ENCODE measurements at regions not wholly inside any gene's neighbourhood (a gene's known extent, or its start where the extent isn't known, plus 50 kb on each side); places are given as distances from the start of the nearest gene placed in this dataset.

DNA sequence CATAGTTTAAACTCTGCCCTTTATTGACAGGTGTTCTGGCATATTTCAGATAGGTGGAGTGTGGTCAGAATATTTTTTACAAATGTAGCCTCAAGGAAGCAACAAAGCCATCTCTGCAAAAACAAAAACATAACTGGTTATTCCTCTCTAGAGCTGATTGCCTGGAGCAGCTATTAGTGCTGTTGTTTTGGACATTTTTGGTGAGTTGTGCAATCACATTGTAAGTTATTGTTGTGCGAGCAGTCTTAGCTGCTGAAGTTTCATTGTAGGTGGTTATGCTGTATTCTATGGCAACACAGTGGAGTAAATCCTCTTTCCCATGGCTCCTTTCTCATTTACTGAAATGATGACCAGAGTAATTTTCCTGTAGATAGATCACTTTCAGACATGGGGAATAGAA is 1413.0 kb downstream of the PCDH7 start:
- no peak for DNase-seq

GRCh38 chr4:32133734-32134133 is 1413.6 kb downstream of the PCDH7 start:
- no peak for DNase-seq

- DNase-seq: no peak
These were observed 1415.5 kb downstream of the PCDH7 start for GRCh38 chr4:32135642-32136041.

- no peak for DNase-seq
These were observed 1416.1 kb downstream of the PCDH7 start for GRCh38 chr4:32136081-32136787.

- no peak for DNase-seq
These were observed 1420.5 kb downstream of the PCDH7 start for GRCh38 chr4:32140636-32141035.

- DNase-seq: no peak
These were observed 1421.9 kb downstream of the PCDH7 start for GRCh38 chr4:32142075-32142474.

DNA sequence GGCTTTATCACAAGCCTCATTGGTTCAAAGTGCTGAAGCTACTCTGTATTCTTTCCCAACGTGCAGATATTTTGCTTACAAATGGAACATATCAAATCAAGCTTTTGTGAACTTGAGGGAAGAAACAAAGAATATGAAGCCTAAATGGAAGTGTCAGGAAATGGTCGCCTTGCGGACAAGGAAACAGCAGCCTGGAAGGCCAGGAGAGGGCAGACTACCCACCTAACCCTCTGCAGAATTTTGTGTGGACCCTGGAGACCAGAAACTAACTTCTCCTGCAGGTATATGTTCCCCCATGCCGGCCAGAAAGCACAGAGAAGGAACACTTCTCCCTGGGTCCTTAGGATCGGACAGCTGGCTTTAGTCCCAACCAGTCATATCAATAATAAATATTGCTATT is 1425.8 kb downstream of the PCDH7 start:
- DNase-seq: no peak

GRCh38 chr4:32147446-32148085 is 1427.4 kb downstream of the PCDH7 start:
- no peak for DNase-seq

DNA sequence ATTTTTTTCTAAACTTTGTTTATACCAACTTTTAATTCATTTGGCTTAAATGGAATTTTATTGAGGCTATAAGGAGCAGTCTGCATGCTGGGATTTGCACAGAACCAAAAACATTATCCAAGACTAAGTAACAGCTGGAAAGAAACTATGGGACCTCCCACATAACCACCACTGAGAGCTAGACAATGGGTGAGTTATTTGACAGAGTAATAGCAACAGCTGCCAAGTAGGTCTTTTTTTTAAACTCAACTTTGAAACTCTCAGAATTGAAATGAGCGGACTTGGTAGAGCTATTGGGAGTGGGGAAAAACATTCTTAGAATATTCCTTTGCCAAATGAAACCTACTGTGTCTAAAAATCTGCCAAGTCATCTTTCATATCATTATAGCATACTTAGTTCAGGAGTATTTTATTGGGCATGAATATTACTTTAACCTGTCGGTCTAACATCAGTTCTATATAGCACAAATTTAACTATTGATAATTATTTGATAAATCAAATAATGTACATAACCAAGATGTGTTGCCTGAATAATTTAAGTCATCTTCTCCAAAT is 1428.0 kb downstream of the PCDH7 start:
- no peak for DNase-seq

DNA sequence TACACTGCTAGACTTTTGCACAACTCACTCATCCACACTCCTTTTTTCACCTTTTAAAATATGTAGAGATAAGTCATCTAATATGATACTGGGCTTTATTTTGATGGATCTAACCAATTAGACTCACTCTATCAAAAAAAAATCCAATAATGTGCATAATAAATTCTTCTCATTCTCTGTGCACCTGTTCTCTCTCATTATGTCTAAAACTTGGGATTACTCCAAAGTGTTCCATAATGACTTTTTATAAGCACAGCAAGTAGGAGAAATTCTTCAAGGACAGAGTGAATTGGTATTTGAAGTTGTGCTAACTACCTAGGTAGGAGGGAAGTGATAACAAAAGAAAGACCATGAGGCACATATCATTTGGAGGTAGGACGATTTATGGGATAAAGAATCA is 1438.8 kb downstream of the PCDH7 start:
- no peak for DNase-seq

DNA sequence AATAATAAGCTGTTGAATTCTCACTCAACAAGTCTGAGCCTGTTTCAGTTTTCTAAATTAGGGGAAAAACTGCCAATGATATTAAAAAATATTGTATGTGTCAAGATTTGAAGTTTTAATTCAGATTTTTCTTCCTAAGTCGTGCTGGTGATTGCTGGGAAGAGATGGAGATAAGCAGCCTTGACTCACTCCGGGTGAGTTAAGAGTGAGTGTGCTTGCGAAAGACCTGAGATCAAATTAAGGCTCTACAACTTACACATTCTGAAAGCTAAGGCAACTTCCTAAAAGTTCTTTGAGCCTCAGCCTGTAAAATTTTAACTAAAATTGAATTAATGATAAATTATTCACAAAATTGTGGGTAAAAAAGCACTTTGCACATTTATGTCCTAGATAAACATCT is 1441.2 kb downstream of the PCDH7 start:
- no peak for DNase-seq

DNA sequence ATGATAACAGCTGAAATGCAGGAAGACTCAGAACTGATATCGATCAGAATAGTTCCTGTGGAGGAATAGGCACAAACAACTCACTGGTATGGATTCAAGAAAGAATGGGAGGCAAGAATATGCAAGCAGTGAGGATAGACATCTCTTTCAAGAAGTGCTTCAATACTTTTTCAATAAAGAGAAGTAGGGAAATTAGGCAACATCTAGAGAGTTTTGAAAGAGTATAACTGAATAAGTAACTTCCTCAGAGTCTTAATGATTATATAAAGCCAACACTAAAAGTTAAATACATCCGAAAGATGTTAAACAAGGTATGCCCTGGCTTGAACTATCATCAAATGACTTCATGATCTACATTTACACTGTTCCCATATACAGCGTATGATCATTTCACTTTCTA is 1443.0 kb downstream of the PCDH7 start:
- no peak for DNase-seq

DNA sequence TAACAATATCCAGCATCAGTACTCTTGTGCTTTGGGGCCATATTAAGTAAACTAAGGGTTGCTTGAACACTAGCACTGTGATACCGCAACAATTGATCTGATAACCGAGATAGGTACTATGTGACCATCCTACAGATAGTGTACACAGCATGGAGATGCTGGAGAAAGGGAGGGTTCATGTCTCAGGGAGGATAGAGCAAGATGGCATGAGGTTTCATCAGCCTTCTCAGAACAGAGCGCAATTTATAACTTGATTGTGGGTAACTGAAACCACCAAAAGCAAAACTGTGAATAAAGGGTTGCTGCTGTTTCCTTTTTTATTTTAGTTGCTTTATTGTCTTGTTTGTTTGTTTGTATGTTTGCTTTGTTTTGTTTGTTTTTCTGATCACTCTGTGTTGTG is 1449.7 kb downstream of the PCDH7 start:
- no peak for DNase-seq

GRCh38 chr4:32172086-32172485 is 1451.9 kb downstream of the PCDH7 start:
- no peak for DNase-seq

DNA sequence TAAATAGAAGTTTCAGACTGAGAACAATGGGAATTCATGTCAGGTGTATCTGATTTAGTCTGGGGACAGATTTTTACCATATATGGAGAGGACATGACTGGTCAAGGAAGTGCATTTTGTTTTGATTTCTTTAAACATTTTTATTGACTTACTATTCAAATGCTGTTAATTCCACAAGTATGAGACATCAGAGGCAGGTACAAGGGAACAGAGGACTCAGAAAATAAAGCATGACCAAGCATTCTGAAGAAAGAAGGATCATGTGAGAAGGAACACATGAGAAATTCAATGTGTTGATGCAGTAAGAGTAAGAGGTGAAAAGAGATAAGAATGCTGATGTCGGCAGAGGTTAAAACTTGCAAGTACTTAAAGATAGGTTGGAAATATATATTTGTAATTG is 1452.6 kb downstream of the PCDH7 start:
- DNase-seq: no peak

DNA sequence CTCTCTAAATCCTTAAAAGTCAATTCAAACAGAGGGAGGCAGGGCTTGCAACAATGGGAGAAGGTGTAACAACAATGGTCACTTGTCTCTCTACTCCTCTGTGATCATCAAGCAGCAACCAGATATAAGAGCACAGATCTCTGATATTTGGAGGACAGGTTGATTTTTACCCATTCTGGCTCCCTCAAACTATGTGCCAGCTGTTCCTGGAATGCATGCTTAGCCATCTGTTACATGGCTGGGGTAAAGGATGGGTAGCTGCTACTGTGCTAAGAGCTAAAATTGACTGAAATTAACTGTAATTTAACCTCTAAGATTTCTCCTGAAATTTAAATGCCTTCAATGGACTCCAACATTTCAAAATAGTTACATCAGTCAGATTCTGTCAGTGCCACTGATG is 1459.9 kb downstream of the PCDH7 start:
- no peak for DNase-seq

- no peak for DNase-seq
These were observed 1464.0 kb downstream of the PCDH7 start for GRCh38 chr4:32184186-32184585.

DNA sequence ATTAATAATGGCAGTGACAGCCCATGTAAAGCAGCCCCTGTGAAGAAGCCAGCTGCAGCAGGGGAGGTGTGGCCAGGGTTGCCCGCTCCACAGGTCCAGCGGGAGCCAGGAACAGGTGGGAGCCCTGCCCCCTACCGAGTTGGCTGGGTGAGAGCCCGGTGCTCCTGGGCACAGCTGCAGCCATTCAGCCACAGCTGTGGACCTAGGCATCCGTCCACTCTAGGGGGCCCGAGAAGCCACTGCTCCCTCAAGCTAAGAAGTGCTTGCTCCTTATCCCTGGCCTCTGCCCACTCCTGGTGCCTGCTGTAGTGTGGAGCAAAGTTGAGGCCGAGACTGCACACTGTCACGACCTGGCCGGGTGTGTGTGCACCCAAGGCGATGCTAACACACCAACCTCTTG is 1469.0 kb downstream of the PCDH7 start:
- DNase-seq: no peak

- DNase-seq: no peak
These were observed 1469.6 kb downstream of the PCDH7 start for GRCh38 chr4:32189788-32190187.

DNA sequence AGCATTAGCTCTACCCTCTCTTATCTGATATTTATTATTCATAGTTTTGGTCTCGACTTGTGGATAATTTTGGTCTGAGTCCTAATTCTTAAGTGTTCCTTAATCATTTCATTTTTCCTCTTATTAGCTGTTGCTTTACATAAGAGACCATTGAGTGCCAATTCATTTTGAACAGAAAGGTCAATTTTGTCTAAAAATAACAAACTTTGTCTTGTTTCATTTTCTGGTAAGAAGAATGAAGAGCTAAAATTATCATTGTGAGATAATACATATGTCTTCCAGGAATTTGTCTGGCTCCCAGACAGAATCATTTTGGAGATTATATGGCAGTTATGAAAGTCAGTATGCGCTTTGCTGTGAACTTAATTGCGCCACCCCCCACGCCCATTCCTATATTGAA is 1471.8 kb downstream of the PCDH7 start:
- DNase-seq: no peak

- no peak for DNase-seq
These were observed 1472.2 kb downstream of the PCDH7 start for GRCh38 chr4:32192363-32192762.

DNA sequence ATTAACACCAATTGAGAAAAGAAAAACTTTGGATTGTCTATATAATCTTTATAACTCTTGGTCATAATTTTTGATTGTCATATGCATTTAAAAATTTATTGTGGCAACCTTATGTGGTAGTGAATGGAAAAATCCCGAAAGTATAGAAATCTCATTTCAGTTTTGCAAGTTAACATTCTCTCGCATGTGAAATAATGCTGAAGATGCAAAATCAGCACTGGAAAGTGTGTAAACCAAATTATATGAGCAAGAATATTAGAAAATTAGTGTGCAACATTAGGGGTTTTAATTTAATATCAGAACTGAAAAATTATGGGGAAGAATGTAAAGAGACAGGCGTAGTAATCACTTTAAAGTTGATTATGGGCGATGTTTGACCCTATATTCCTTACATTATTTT is 1472.8 kb downstream of the PCDH7 start:
- DNase-seq: no peak

- DNase-seq: no peak
These were observed 1477.0 kb downstream of the PCDH7 start for GRCh38 chr4:32196950-32197688.

GRCh38 chr4:32199639-32200038 is 1479.5 kb downstream of the PCDH7 start:
- DNase-seq: no peak
